ENCODE measurements at regions not wholly inside any gene's neighbourhood (a gene's known extent, or its start where the extent isn't known, plus 50 kb on each side); places are given as distances from the start of the nearest gene placed in this dataset.

- intact Hi-C loops (cut with DNase I; ENCODE audit: low total_unique reads) = no loop called here
- TF ChIP-seq, protein P1, sequence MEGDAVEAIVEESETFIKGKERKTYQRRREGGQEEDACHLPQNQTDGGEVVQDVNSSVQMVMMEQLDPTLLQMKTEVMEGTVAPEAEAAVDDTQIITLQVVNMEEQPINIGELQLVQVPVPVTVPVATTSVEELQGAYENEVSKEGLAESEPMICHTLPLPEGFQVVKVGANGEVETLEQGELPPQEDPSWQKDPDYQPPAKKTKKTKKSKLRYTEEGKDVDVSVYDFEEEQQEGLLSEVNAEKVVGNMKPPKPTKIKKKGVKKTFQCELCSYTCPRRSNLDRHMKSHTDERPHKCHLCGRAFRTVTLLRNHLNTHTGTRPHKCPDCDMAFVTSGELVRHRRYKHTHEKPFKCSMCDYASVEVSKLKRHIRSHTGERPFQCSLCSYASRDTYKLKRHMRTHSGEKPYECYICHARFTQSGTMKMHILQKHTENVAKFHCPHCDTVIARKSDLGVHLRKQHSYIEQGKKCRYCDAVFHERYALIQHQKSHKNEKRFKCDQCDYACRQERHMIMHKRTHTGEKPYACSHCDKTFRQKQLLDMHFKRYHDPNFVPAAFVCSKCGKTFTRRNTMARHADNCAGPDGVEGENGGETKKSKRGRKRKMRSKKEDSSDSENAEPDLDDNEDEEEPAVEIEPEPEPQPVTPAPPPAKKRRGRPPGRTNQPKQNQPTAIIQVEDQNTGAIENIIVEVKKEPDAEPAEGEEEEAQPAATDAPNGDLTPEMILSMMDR (IDR thresholded peaks at IDR 0.05) = no peak
- no peaks in the 10 kb centered on the region for H3K9me3 ChIP-seq
- no peak for DNase-seq
- H3K27me3 ChIP-seq = no peaks in the 10 kb centered on the region
- H3K27ac ChIP-seq = no peak overlapping the region
- no peaks in the 10 kb centered on the region for H3K4me1 ChIP-seq
- no peak overlapping the region for H3K4me3 ChIP-seq
- H3K36me3 ChIP-seq = no peaks in the 10 kb centered on the region
These were observed 150.8 kb downstream of the TLE3 start for GRCh38 chr15:69946870-69947269.

GRCh38 chr15:69947394-69947793 is 150.3 kb downstream of the TLE3 start:
- intact Hi-C loops (cut with DNase I; ENCODE audit: low total_unique reads) = no loop called here
- no peaks in the 10 kb centered on the region for H3K4me1 ChIP-seq
- no peak overlapping the region for H3K27ac ChIP-seq
- H3K4me3 ChIP-seq = no peak overlapping the region
- no peaks in the 10 kb centered on the region for H3K27me3 ChIP-seq
- H3K36me3 ChIP-seq = no peaks in the 10 kb centered on the region
- TF ChIP-seq, protein P1 (IDR thresholded peaks at IDR 0.05) = no peak
- H3K9me3 ChIP-seq = no peaks in the 10 kb centered on the region
- no peak for DNase-seq

DNA sequence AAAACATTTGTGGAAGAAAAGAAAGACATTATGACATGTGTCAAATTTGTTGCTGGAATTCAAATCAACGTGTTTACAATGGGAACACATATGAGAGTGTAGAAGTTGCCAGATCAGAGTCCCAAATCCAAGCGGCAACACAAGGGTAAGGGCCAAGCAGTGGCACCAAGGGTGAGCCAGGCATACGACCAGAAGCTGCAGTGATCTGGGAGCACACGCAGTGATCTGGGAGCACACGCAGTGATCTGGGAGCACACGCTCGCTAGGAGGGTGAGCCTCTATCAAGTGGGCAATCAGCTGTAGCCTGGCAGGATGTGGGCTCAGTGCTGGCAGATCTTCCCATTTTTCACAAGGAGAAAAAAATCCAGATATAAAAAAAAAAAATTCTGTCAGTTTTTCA is 148.2 kb downstream of the TLE3 start:
- no peaks in the 10 kb centered on the region for H3K36me3 ChIP-seq
- H3K9me3 ChIP-seq = no peaks in the 10 kb centered on the region
- intact Hi-C loops (cut with DNase I; ENCODE audit: low total_unique reads) = no loop called here
- TF ChIP-seq, protein P1 (IDR thresholded peaks at IDR 0.05) = no peak
- H3K4me1 ChIP-seq = no peaks in the 10 kb centered on the region
- no peak overlapping the region for H3K4me3 ChIP-seq
- H3K27me3 ChIP-seq = peaks cover 0 to 3% of the 10 kb centered on the region in 2 donors
- H3K27ac ChIP-seq = no peak overlapping the region
- no peak for DNase-seq

DNA sequence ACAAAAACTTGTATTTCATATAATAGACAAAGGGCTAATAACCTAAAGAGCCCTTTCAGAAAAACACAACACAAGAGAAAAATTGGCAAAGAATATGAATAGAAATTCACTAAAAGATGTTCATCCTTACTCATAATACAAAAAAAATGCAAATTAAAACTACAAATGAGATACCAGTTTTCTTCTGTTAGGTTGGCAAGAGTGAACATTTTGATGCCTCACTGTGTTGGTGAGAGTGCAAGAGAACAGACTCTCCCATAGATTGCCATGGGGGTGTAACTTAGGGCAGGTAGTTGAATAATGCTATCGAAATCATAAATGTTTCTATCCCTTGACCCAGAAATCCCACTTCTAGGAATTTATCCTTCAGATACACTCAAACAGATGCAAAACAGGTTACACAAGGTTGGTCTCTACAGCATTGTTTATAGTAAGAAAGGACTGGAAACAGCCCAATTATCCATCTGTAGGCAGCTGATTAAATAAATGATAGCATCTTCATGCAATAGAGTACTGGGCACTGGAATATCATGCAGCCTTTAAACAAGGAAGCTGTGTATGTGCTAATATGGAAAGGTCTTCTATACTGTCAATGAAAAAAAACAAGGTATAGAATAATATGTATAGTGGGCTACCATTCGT is 146.3 kb downstream of the TLE3 start:
- intact Hi-C loops (cut with DNase I; ENCODE audit: low total_unique reads) = no loop called here
- H3K27me3 ChIP-seq = peaks cover 0 to 8% of the 10 kb centered on the region in 2 donors
- TF ChIP-seq, protein P1 (IDR thresholded peaks at IDR 0.05) = no peak
- no peaks in the 10 kb centered on the region for H3K4me1 ChIP-seq
- H3K9me3 ChIP-seq = no peaks in the 10 kb centered on the region
- H3K27ac ChIP-seq = no peak overlapping the region
- H3K36me3 ChIP-seq = no peaks in the 10 kb centered on the region
- DNase-seq = no peak
- H3K4me3 ChIP-seq = no peak overlapping the region

GRCh38 chr15:69951898-69952555 is 145.7 kb downstream of the TLE3 start:
- Histone ChIP-seq H3K4me1 (no peaks in the 10 kb centered on the region), H3K27ac (no peak overlapping the region), H3K4me3 (no peak overlapping the region), H3K9me3 (no peaks in the 10 kb centered on the region), H3K27me3 (peaks cover 0 to 8% of the 10 kb centered on the region in 2 donors), H3K36me3 (no peaks in the 10 kb centered on the region)
- no peak for DNase-seq
- TF ChIP-seq, protein P1 (IDR thresholded peaks at IDR 0.05) = no peak
- intact Hi-C loops (cut with DNase I; ENCODE audit: low total_unique reads) = no loop called here
